ENCODE measurements at regions not wholly inside any gene's neighbourhood (a gene's known extent, or its start where the extent isn't known, plus 50 kb on each side); places are given as distances from the start of the nearest gene placed in this dataset.

DNA sequence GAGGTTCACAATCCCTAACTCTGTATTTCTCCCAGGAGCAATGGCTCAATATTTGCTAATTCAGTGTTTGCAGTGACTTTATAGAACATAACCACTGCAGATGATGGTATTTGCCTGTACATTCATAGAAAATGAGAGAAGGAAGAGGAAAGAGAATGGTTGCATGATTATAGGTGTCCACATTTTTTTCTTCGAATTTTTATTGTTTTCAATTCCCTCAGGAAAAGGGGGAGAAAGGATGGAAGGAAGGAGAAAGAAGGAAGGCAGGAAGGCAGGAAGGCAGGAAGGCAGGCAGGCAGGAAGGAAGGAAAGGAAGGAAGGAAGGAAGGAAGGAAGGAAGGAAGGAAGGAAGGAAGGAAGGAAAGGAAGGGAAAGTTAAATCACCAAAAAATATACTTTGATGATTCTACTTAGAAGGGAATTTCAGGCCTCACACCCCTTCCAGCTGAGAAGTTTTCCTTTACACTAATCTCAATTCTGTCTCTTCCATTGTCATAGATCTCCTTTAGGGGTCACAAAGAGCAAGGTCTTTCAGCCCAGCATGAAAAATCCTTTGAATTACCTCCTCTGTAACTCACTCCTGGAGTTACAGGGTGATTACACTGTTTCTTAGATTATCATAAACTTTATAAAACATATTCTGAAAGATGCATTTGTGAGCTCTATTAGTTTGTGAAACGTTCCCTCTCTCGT, 118.8 kb upstream of the INHBA start:
- no peak overlapping the region for H3K27ac Mint-ChIP-seq
- no peak overlapping the region for H3K4me3 Mint-ChIP-seq
- peaks cover 10% of the 10 kb centered on the region for H3K27me3 Mint-ChIP-seq
- Histone ChIP-seq H3K4me1 (ENCODE audit: insufficient read depth, low read length) (no peaks in the 10 kb centered on the region), H3K27me3 (ENCODE audit: control insufficient read depth in 1 of 2, insufficient read depth in 2 of 2, low read length in 2 of 2) (no peaks in the 10 kb centered on the region), H3K4me3 (ENCODE audit: low read length) (no peak overlapping the region), H3K9me3 (ENCODE audit: control insufficient read depth in 1 of 2, insufficient read depth in 1 of 2, low read length in 2 of 2) (peaks cover 0 to 3% of the 10 kb centered on the region in 2 experiments), H3K36me3 (ENCODE audit: insufficient read depth, low read length) (no peaks in the 10 kb centered on the region), H3K27ac (ENCODE audit: low read depth in 1 of 2, low read length in 2 of 2) (no peak overlapping the region)
- no peaks in the 10 kb centered on the region for H3K36me3 Mint-ChIP-seq (ENCODE audit: low read depth)
- ChIA-PET CTCF (no interaction called here), POLR2A (no interaction called here)
- ATAC-seq (ENCODE audit: poor library complexity) = no peak
- no peaks in the 10 kb centered on the region for H3K9me3 Mint-ChIP-seq
- H3K4me1 Mint-ChIP-seq (ENCODE audit: low read depth) = no peaks in the 10 kb centered on the region
- intact Hi-C loops (cut with DNase I, micrococcal nuclease) = no loop called here
- no peak for DNase-seq
- TF ChIP-seq, protein P1, sequence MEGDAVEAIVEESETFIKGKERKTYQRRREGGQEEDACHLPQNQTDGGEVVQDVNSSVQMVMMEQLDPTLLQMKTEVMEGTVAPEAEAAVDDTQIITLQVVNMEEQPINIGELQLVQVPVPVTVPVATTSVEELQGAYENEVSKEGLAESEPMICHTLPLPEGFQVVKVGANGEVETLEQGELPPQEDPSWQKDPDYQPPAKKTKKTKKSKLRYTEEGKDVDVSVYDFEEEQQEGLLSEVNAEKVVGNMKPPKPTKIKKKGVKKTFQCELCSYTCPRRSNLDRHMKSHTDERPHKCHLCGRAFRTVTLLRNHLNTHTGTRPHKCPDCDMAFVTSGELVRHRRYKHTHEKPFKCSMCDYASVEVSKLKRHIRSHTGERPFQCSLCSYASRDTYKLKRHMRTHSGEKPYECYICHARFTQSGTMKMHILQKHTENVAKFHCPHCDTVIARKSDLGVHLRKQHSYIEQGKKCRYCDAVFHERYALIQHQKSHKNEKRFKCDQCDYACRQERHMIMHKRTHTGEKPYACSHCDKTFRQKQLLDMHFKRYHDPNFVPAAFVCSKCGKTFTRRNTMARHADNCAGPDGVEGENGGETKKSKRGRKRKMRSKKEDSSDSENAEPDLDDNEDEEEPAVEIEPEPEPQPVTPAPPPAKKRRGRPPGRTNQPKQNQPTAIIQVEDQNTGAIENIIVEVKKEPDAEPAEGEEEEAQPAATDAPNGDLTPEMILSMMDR (IDR thresholded peaks at IDR 0.05) = no peak

DNA sequence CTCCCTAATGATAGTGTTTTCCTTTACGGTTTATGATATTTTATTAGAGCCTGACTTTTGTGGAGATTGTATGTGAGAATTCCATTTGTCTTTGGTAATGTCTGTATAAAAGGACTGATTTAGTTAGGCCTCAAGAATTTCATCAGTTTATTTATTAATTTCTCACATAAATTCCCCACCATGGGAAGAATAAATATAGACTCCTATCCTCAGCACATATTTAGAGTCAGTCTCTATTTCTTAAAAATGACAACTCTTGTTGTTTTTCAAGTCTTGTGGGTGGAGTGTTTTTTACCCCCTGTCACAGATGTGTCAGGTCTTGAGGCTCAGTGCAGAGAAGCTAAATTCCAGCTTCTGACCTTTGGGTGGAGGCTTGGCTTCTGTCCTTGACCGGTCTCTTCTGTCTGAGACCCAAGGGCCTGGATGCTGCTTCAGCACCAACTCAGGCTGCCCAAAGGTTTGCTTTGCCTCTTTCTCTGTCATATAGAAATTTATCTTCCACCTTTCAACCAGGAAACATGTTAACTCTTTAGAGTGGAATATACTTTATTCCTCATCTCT, 117.3 kb upstream of the INHBA start:
- Histone ChIP-seq H3K4me1 (ENCODE audit: insufficient read depth, low read length) (peaks cover 3% of the 10 kb centered on the region), H3K27ac (ENCODE audit: low read depth in 1 of 2, low read length in 2 of 2) (no peak overlapping the region), H3K36me3 (ENCODE audit: insufficient read depth, low read length) (no peaks in the 10 kb centered on the region), H3K4me3 (ENCODE audit: low read length) (no peak overlapping the region), H3K9me3 (ENCODE audit: control insufficient read depth in 1 of 2, insufficient read depth in 1 of 2, low read length in 2 of 2) (peaks cover 0 to 3% of the 10 kb centered on the region in 2 experiments), H3K27me3 (ENCODE audit: control insufficient read depth in 1 of 2, insufficient read depth in 2 of 2, low read length in 2 of 2) (no peaks in the 10 kb centered on the region)
- TF ChIP-seq, protein P1 (IDR thresholded peaks at IDR 0.05) = no peak
- no peak overlapping the region for H3K27ac Mint-ChIP-seq
- H3K9me3 Mint-ChIP-seq = no peaks in the 10 kb centered on the region
- H3K27me3 Mint-ChIP-seq = peaks cover 10% of the 10 kb centered on the region
- intact Hi-C loops (cut with DNase I, micrococcal nuclease) = no loop called here
- ATAC-seq (ENCODE audit: poor library complexity) (no peak), DNase-seq (no peak)
- ChIA-PET POLR2A (no interaction called here), CTCF (no interaction called here)
- no peaks in the 10 kb centered on the region for H3K4me1 Mint-ChIP-seq (ENCODE audit: low read depth)
- no peak overlapping the region for H3K4me3 Mint-ChIP-seq
- no peaks in the 10 kb centered on the region for H3K36me3 Mint-ChIP-seq (ENCODE audit: low read depth)

- Histone ChIP-seq H3K4me3 (ENCODE audit: low read length) (no peak overlapping the region), H3K36me3 (ENCODE audit: insufficient read depth, low read length) (no peaks in the 10 kb centered on the region), H3K4me1 (ENCODE audit: insufficient read depth, low read length) (peaks cover 3% of the 10 kb centered on the region), H3K27ac (ENCODE audit: low read depth in 1 of 2, low read length in 2 of 2) (no peak overlapping the region), H3K27me3 (ENCODE audit: control insufficient read depth in 1 of 2, insufficient read depth in 2 of 2, low read length in 2 of 2) (no peaks in the 10 kb centered on the region), H3K9me3 (ENCODE audit: control insufficient read depth in 1 of 2, insufficient read depth in 1 of 2, low read length in 2 of 2) (peaks cover 0 to 3% of the 10 kb centered on the region in 2 experiments)
- intact Hi-C loops (cut with DNase I, micrococcal nuclease) = no loop called here
- DNase-seq (no peak), ATAC-seq (ENCODE audit: poor library complexity) (no peak)
- TF ChIP-seq, protein P1 (IDR thresholded peaks at IDR 0.05) = no peak
- H3K27me3 Mint-ChIP-seq = peaks cover 10% of the 10 kb centered on the region
- no peaks in the 10 kb centered on the region for H3K9me3 Mint-ChIP-seq
- ChIA-PET POLR2A (no interaction called here), CTCF (no interaction called here)
- no peaks in the 10 kb centered on the region for H3K36me3 Mint-ChIP-seq (ENCODE audit: low read depth)
- H3K27ac Mint-ChIP-seq = no peak overlapping the region
- H3K4me1 Mint-ChIP-seq (ENCODE audit: low read depth) = no peaks in the 10 kb centered on the region
- no peak overlapping the region for H3K4me3 Mint-ChIP-seq
These were observed 116.8 kb upstream of the INHBA start for GRCh38 chr7:41819645-41820044.
